GM12874 (cell line): ENCODE measurements at regions not wholly inside any gene's neighbourhood (a gene's known extent, or its start where the extent isn't known, plus 50 kb on each side); places are given as distances from the start of the nearest gene placed in this dataset.

Experiments used
- TF ChIP-seq, protein P1 (sequence below): IDR thresholded peaks from 2 replicates; pipeline ENCODE4 v1.5.1; 2011; ENCODE audit warnings: low read depth, mild to moderate bottlenecking, control low read depth, low read length, moderate library complexity; ENCODE audit not compliant: insufficient read depth

DNA sequence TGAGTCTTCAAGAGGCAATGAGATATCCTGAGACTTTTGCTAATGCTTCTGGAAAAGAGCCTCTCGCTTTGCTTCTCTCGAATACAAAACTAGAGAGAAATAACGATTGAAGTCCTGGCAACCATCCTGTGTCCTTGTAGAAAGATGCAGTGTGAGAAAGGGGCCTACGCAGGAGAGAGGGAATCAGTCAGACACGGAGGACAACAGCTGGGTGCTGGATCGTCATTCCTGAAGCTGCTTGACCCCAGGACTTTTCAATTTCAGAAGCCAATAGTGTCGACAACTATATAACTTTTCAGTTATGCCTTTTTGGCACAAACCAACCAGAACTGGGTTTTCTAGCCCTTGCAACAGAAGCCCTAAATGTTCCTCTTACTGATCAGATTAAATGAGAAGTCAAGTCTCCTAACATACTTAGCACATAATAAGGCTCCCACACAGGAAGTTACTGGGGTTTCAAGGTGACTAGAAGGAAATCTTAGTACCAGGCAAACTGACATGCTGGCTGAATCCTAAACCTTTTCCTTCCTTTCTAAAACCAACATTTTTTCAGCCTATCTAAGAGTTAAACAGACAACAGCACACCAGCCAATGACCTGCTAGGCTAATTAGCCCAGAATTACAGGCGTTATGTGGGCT, 755.6 kb downstream of the MED13L start:
- TF ChIP-seq, protein P1, sequence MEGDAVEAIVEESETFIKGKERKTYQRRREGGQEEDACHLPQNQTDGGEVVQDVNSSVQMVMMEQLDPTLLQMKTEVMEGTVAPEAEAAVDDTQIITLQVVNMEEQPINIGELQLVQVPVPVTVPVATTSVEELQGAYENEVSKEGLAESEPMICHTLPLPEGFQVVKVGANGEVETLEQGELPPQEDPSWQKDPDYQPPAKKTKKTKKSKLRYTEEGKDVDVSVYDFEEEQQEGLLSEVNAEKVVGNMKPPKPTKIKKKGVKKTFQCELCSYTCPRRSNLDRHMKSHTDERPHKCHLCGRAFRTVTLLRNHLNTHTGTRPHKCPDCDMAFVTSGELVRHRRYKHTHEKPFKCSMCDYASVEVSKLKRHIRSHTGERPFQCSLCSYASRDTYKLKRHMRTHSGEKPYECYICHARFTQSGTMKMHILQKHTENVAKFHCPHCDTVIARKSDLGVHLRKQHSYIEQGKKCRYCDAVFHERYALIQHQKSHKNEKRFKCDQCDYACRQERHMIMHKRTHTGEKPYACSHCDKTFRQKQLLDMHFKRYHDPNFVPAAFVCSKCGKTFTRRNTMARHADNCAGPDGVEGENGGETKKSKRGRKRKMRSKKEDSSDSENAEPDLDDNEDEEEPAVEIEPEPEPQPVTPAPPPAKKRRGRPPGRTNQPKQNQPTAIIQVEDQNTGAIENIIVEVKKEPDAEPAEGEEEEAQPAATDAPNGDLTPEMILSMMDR: no peak

GRCh38 chr12:115519887-115520286, 757.6 kb downstream of the MED13L start:
- TF ChIP-seq, protein P1: no peak

- TF ChIP-seq, protein P1: no peak
Measured at GRCh38 chr12:115519359-115519758, 758.1 kb downstream of the MED13L start.

DNA sequence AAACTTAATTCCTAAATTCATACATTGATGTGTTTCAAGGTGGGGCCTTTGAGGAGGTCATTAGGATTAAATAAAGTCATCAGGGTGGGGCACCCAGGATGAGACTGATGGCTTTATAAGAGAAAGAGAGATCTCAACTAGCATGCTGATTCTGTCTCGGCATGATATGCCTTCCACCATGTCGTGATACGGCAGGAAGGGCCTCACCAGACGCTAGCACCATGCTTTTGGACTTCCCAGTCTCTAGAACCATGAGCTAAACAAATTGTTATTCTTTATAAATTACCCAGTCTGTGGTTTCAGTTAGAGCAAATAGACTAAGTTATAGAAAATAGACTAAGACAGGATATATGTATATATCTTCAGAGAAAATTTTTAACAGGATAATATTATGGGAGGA, 759.6 kb downstream of the MED13L start:
- TF ChIP-seq, protein P1: no peak

- TF ChIP-seq, protein P1: no peak
Measured at GRCh38 chr12:115511986-115512711, 765.3 kb downstream of the MED13L start.

DNA sequence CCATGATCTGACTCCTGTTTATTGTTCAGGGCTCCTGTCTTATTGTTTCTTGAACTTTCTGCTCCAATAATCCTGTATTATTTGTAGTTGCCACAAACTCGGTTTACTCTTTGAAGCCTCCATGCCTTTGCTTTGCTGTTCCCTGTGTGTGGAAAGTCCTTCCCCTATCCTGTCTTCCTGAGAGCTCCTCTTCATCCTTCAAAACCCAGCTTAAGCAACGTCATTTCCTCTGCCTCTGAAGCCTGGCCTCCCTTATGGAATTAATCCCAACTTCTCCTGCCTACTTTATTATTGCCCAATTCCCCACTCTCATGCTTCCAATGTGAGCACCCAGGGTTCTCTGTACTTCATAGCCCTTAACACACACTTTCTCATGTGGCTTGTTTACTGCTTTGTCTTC, 766.2 kb downstream of the MED13L start:
- TF ChIP-seq, protein P1: no peak

GRCh38 chr12:115508990-115509389, 768.5 kb downstream of the MED13L start:
- TF ChIP-seq, protein P1: no peak
